Lung (tissue), 11 donors: ENCODE measurements at regions not wholly inside any gene's neighbourhood (a gene's known extent, or its start where the extent isn't known, plus 50 kb on each side); places are given as distances from the start of the nearest gene placed in this dataset.
A peak's percentile ranks its signal among the peaks of the same experiment; 100 is the strongest.

Experiments used
- ATAC-seq: fragments of 200-7000 bp; cut with Tn5 transposase; one replicate; pipeline ENCODE4 v1.9.1; 2020; ENCODE audit warnings: moderate number of reproducible peaks; ENCODE audit not compliant: insufficient read depth, low FRiP score
- DNase-seq, 3 donors: peaks; one replicate each; pipeline ENCODE4 v3.0.0-alpha.2; 2013 to 2017
- H3K27ac ChIP-seq, 2 donors: one replicate each; pipeline ENCODE4 v1.5.1; 2013; ENCODE audit warnings: mild to moderate bottlenecking in 2 of 2, moderate library complexity in 2 of 2, control low read depth in 1 of 2, inconsistent platforms in 1 of 2, low read depth in 1 of 2, low read length in 1 of 2
- H3K27me3 ChIP-seq, 3 donors: one replicate each; pipeline ENCODE4 v1.5.1; 2013; ENCODE audit warnings: low read length in 2 of 3; ENCODE audit not compliant: control insufficient read depth in 3 of 3, insufficient read depth in 3 of 3
- H3K36me3 ChIP-seq, 4 donors: one replicate each; pipeline ENCODE4 v1.5.1; 2013; ENCODE audit warnings: low read length in 4 of 4, mild to moderate bottlenecking in 1 of 4, moderate library complexity in 1 of 4; ENCODE audit not compliant: control insufficient read depth in 4 of 4, insufficient read depth in 4 of 4
- H3K4me1 ChIP-seq, 5 donors: one replicate each; pipeline ENCODE4 v1.5.1; 2013; ENCODE audit warnings: low read length in 5 of 5, mild to moderate bottlenecking in 2 of 5, moderate library complexity in 1 of 5; ENCODE audit not compliant: control insufficient read depth in 5 of 5, insufficient read depth in 5 of 5
- H3K4me3 ChIP-seq: one replicate; pipeline ENCODE4 v1.5.1; 2013; ENCODE audit warnings: mild to moderate bottlenecking, control low read depth, moderate library complexity
- H3K9ac ChIP-seq, 2 donors: one replicate each; pipeline ENCODE4 v1.5.1; 2013; ENCODE audit warnings: low read length in 2 of 2, control low read depth in 1 of 2; ENCODE audit not compliant: insufficient read depth in 1 of 2
- H3K9me3 ChIP-seq, 4 donors: one replicate each; pipeline ENCODE4 v1.5.1; 2013; ENCODE audit warnings: low read length in 3 of 4, mild to moderate bottlenecking in 1 of 4, moderate library complexity in 1 of 4; ENCODE audit not compliant: control insufficient read depth in 4 of 4, insufficient read depth in 3 of 4
- CTCF ChIP-seq: IDR thresholded peaks from 2 replicates; pipeline ENCODE4 v1.5.1; 2012; ENCODE audit warnings: mild to moderate bottlenecking; ENCODE audit errors: control extremely low read depth, extremely low read depth
- WGBS, 2 donors: extraction: QIAGEN DNeasy Blood & Tissue Kit; methylation state at CpG; one replicate each; pipeline ENCODE4 v1.1.7; 2013; 5-methylcytosine and 5-hydroxymethylcytosine counted together
- donor health status: control.
- donor health status: control.
- donor health status: Bipolar disorder and iron deficiency.
- donor health status: healthy.
- donor health status: DM: yes; HTN: yes; CAD: no.

GRCh38 chr10:88064608-88065382 is 201.4 kb downstream of the PTEN start:
- TF ChIP-seq CTCF, result no peak
- no peaks in the 10 kb centered on the region for H3K27me3 ChIP-seq
- H3K9me3 ChIP-seq, result no peaks in the 10 kb centered on the region
- WGBS, 2 donors, result 49 to 66% methylated on average over 5 of the region's 5 CpGs
- H3K4me3 ChIP-seq, result no peak overlapping the region
- DNase-seq, result peak; percentile 86 to 94 (median 94)
- H3K27ac ChIP-seq, result peak overlapping the region in 1 of 2 donors; percentile 74
- ATAC-seq, result no peak
- no peaks in the 10 kb centered on the region for H3K36me3 ChIP-seq
- no peak overlapping the region for H3K9ac ChIP-seq
- peaks cover 8 to 48% (median 27%) of the 10 kb centered on the region in 5 donors for H3K4me1 ChIP-seq

- peaks cover 8 to 48% (median 27%) of the 10 kb centered on the region in 5 donors for H3K4me1 ChIP-seq
- no peaks in the 10 kb centered on the region for H3K9me3 ChIP-seq
- peak overlapping the region; percentile 46 to 74 for H3K27ac ChIP-seq
- no peak for TF ChIP-seq CTCF
- WGBS, 2 donors, result 78 to 84% methylated on average over 5 of the region's 5 CpGs
- H3K4me3 ChIP-seq, result no peak overlapping the region
- DNase-seq (no peak), ATAC-seq (no peak)
- H3K9ac ChIP-seq, result no peak overlapping the region
- H3K27me3 ChIP-seq, result no peaks in the 10 kb centered on the region
- H3K36me3 ChIP-seq, result no peaks in the 10 kb centered on the region
These were observed 202.1 kb downstream of the PTEN start for GRCh38 chr10:88065383-88066049.

- H3K9ac ChIP-seq, result no peak overlapping the region
- 69 to 72% methylated on average over 3 of the region's 3 CpGs for WGBS, 2 donors
- no peak for TF ChIP-seq CTCF
- H3K4me1 ChIP-seq, result peaks cover 10 to 48% (median 27%) of the 10 kb centered on the region in 5 donors
- peak overlapping the region in 1 of 2 donors; percentile 46 for H3K27ac ChIP-seq
- no peaks in the 10 kb centered on the region for H3K36me3 ChIP-seq
- no peaks in the 10 kb centered on the region for H3K9me3 ChIP-seq
- no peak for DNase-seq
- no peak overlapping the region for H3K4me3 ChIP-seq
- ATAC-seq, result no peak
- H3K27me3 ChIP-seq, result no peaks in the 10 kb centered on the region
These were observed 202.9 kb downstream of the PTEN start for GRCh38 chr10:88066319-88066718.
